Mesendoderm (in vitro differentiated cells): ENCODE measurements at regions not wholly inside any gene's neighbourhood (a gene's known extent, or its start where the extent isn't known, plus 50 kb on each side); places are given as distances from the start of the nearest gene placed in this dataset.
"Not testable (repeated sequence)": the region's sequence is repeated elsewhere in the genome, so short reads cannot be mapped to it uniquely, and the experiment has no call there.

ENCODE experiments used
- DNase-seq: peaks from one replicate; pipeline ENCODE4 v3.0.0; 2013
- H2AK5ac ChIP-seq: 2 replicates; pipeline ENCODE4 v1.6.1; 2013; ENCODE audit warnings: low read length, inconsistent platforms
- H2BK120ac ChIP-seq: 2 replicates; pipeline ENCODE4 v1.6.1; 2013; ENCODE audit warnings: low read depth, mild to moderate bottlenecking, low read length, moderate library complexity, mixed read lengths
- H2BK15ac ChIP-seq: replicated peaks from 2 replicates; pipeline ENCODE4 v1.6.1; 2013; ENCODE audit warnings: low read depth, mild to moderate bottlenecking, moderate library complexity
- H2BK5ac ChIP-seq: 2 replicates; pipeline ENCODE4 v1.6.1; 2013; ENCODE audit warnings: low read length, inconsistent platforms
- H3K18ac ChIP-seq: 2 replicates; pipeline ENCODE4 v1.6.1; 2013; ENCODE audit warnings: mild to moderate bottlenecking, low read length, mixed read lengths
- H3K23ac ChIP-seq: one replicate; pipeline ENCODE4 v1.6.1; 2013; ENCODE audit warnings: low read length
- H3K27ac ChIP-seq: 2 replicates; pipeline ENCODE4 v1.5.1; 2013; ENCODE audit warnings: low read depth, mild to moderate bottlenecking, inconsistent platforms, low read length, moderate library complexity
- H3K27me3 ChIP-seq: 2 replicates; pipeline ENCODE4 v1.6.1; 2013; ENCODE audit warnings: low read length, control low read depth, mild to moderate bottlenecking, inconsistent platforms; ENCODE audit not compliant: insufficient read depth, poor library complexity
- H3K36me3 ChIP-seq: 2 replicates; pipeline ENCODE4 v1.6.1; 2013; ENCODE audit warnings: low read length, inconsistent platforms; ENCODE audit not compliant: control insufficient read depth, insufficient read depth
- H3K4ac ChIP-seq: one replicate; pipeline ENCODE4 v1.6.1; 2013; ENCODE audit warnings: low read depth, mild to moderate bottlenecking, low read length, moderate library complexity
- H3K4me1 ChIP-seq: 2 replicates; pipeline ENCODE4 v1.6.1; 2013; ENCODE audit warnings: low read depth, low read length, inconsistent platforms; ENCODE audit not compliant: control insufficient read depth
- H3K4me2 ChIP-seq: 2 replicates; pipeline ENCODE4 v1.6.1; 2013; ENCODE audit warnings: low read length
- H3K4me3 ChIP-seq: 2 replicates; pipeline ENCODE4 v1.5.1; 2013; ENCODE audit warnings: mild to moderate bottlenecking, low read length
- H3K56ac ChIP-seq: one replicate; pipeline ENCODE4 v1.6.1; 2013; ENCODE audit warnings: low read length
- H3K79me1 ChIP-seq: 2 replicates; pipeline ENCODE4 v1.6.1; 2013; ENCODE audit warnings: low read length, inconsistent platforms
- H3K79me2 ChIP-seq: 2 replicates; pipeline ENCODE4 v1.6.1; 2013; ENCODE audit warnings: mild to moderate bottlenecking, low read length; ENCODE audit not compliant: control insufficient read depth, insufficient read depth
- H3K9ac ChIP-seq: 2 replicates; pipeline ENCODE4 v1.6.1; 2013; ENCODE audit warnings: low read length, inconsistent platforms
- H4K5ac ChIP-seq: one replicate; pipeline ENCODE4 v1.6.1; 2013; ENCODE audit warnings: low read length
- H4K8ac ChIP-seq: one replicate; pipeline ENCODE4 v1.6.1; 2013; ENCODE audit warnings: low read depth, mild to moderate bottlenecking, control low read depth, low read length, moderate library complexity
- WGBS: extraction: QIAGEN DNeasy Blood & Tissue Kit; methylation state at CpG from one replicate; pipeline ENCODE4 v1.1.7; 2013; ENCODE audit warnings: low lambda C conversion rate, missing lambda C conversion rate; ENCODE audit not compliant: insufficient coverage; ENCODE audit errors: extremely low coverage; 5-methylcytosine and 5-hydroxymethylcytosine counted together

GRCh38 chr9:624935-625500 is 216.5 kb upstream of the DMRT1 start:
- Histone ChIP-seq H2AK5ac (no peak overlapping the region), H3K23ac (no peak overlapping the region), H3K4me3 (no peak overlapping the region), H3K9ac (no peak overlapping the region), H3K4me2 (no peak overlapping the region), H3K56ac (no peak overlapping the region), H3K4me1 (peaks cover 2% of the 10 kb centered on the region), H3K18ac (no peak overlapping the region), H3K79me2 (no peaks in the 10 kb centered on the region), H2BK15ac (no peak overlapping the region), H3K27me3 (no peaks in the 10 kb centered on the region), H2BK5ac (no peak overlapping the region), H2BK120ac (no peak overlapping the region), H3K4ac (no peak overlapping the region), H3K79me1 (no peaks in the 10 kb centered on the region), H3K27ac (no peak overlapping the region), H3K36me3 (no peaks in the 10 kb centered on the region), H4K8ac (no peak overlapping the region), H4K5ac (no peak overlapping the region)
- WGBS: no CpG with 5 or more reads among the region's 7 CpGs
- DNase-seq: no peak

GRCh38 chr9:625613-626012 is 215.9 kb upstream of the DMRT1 start:
- Histone ChIP-seq H3K27ac (no peak overlapping the region), H3K79me2 (no peaks in the 10 kb centered on the region), H3K4ac (no peak overlapping the region), H3K36me3 (no peaks in the 10 kb centered on the region), H3K18ac (no peak overlapping the region), H2BK120ac (no peak overlapping the region), H3K23ac (no peak overlapping the region), H3K4me3 (no peak overlapping the region), H2AK5ac (no peak overlapping the region), H4K8ac (no peak overlapping the region), H2BK15ac (no peak overlapping the region), H2BK5ac (no peak overlapping the region), H3K4me2 (no peak overlapping the region), H4K5ac (no peak overlapping the region), H3K9ac (no peak overlapping the region), H3K27me3 (no peaks in the 10 kb centered on the region), H3K56ac (no peak overlapping the region), H3K4me1 (peaks cover 2% of the 10 kb centered on the region), H3K79me1 (no peaks in the 10 kb centered on the region)
- no peak for DNase-seq
- WGBS: no CpG with 5 or more reads among the region's 3 CpGs

GRCh38 chr9:626114-626513 is 215.4 kb upstream of the DMRT1 start:
- not testable (repeated sequence) for H3K23ac ChIP-seq, H2BK15ac ChIP-seq, H2BK120ac ChIP-seq, H2AK5ac ChIP-seq, H3K4ac ChIP-seq, H3K56ac ChIP-seq, H3K79me1 ChIP-seq, H3K36me3 ChIP-seq, H3K4me2 ChIP-seq, H3K18ac ChIP-seq, DNase-seq, H3K79me2 ChIP-seq, H3K4me1 ChIP-seq, H3K27ac ChIP-seq, H3K27me3 ChIP-seq, H3K9ac ChIP-seq, H4K8ac ChIP-seq, H4K5ac ChIP-seq, H2BK5ac ChIP-seq, H3K4me3 ChIP-seq
- WGBS: no CpG with 5 or more reads among the region's 9 CpGs

GRCh38 chr9:626596-626995 is 214.9 kb upstream of the DMRT1 start:
- Histone ChIP-seq H3K4me2 (no peak overlapping the region), H3K56ac (no peak overlapping the region), H3K4me1 (peaks cover 2% of the 10 kb centered on the region), H3K79me1 (no peaks in the 10 kb centered on the region), H3K4me3 (no peak overlapping the region), H3K27me3 (no peaks in the 10 kb centered on the region), H2AK5ac (no peak overlapping the region), H3K9ac (no peak overlapping the region), H3K4ac (no peak overlapping the region), H3K79me2 (no peaks in the 10 kb centered on the region), H2BK5ac (no peak overlapping the region), H2BK15ac (no peak overlapping the region), H3K36me3 (no peaks in the 10 kb centered on the region), H4K8ac (no peak overlapping the region), H3K18ac (no peak overlapping the region), H3K23ac (no peak overlapping the region), H3K27ac (no peak overlapping the region), H4K5ac (no peak overlapping the region), H2BK120ac (no peak overlapping the region)
- WGBS: no CpG with 5 or more reads among the region's 3 CpGs
- no peak for DNase-seq

GRCh38 chr9:627336-627970 is 214.0 kb upstream of the DMRT1 start:
- Histone ChIP-seq H3K27ac (no peak overlapping the region), H2BK15ac (no peak overlapping the region), H3K4ac (no peak overlapping the region), H3K23ac (no peak overlapping the region), H3K4me1 (peaks cover 2% of the 10 kb centered on the region), H2BK5ac (no peak overlapping the region), H2AK5ac (no peak overlapping the region), H3K56ac (no peak overlapping the region), H3K79me1 (no peaks in the 10 kb centered on the region), H4K8ac (no peak overlapping the region), H2BK120ac (no peak overlapping the region), H3K9ac (no peak overlapping the region), H3K4me2 (no peak overlapping the region), H3K36me3 (no peaks in the 10 kb centered on the region), H3K27me3 (no peaks in the 10 kb centered on the region), H3K4me3 (no peak overlapping the region), H3K79me2 (no peaks in the 10 kb centered on the region), H4K5ac (no peak overlapping the region), H3K18ac (no peak overlapping the region)
- WGBS: no CpG with 5 or more reads among the region's 2 CpGs
- no peak for DNase-seq

- no peaks in the 10 kb centered on the region for H3K79me1 ChIP-seq
- no peak overlapping the region for H2BK120ac ChIP-seq
- H3K27me3 ChIP-seq: no peaks in the 10 kb centered on the region
- no peak overlapping the region for H2BK15ac ChIP-seq
- H3K23ac ChIP-seq: no peak overlapping the region
- H2BK5ac ChIP-seq: no peak overlapping the region
- no peak overlapping the region for H3K9ac ChIP-seq
- no peak overlapping the region for H3K4ac ChIP-seq
- no peak overlapping the region for H4K5ac ChIP-seq
- H3K79me2 ChIP-seq: no peaks in the 10 kb centered on the region
- no peak overlapping the region for H3K18ac ChIP-seq
- H2AK5ac ChIP-seq: no peak overlapping the region
- H3K27ac ChIP-seq: no peak overlapping the region
- H3K4me1 ChIP-seq: peaks cover 2% of the 10 kb centered on the region
- no peak overlapping the region for H4K8ac ChIP-seq
- no peak overlapping the region for H3K4me3 ChIP-seq
- H3K56ac ChIP-seq: no peak overlapping the region
- H3K4me2 ChIP-seq: no peak overlapping the region
- H3K36me3 ChIP-seq: no peaks in the 10 kb centered on the region
- no CpG with 5 or more reads among the region's 3 CpGs for WGBS
- no peak for DNase-seq
Observed at GRCh38 chr9:629146-629545, 212.4 kb upstream of the DMRT1 start.
